OCI-LY7 (cell line): ENCODE measurements at regions not wholly inside any gene's neighbourhood (a gene's known extent, or its start where the extent isn't known, plus 50 kb on each side); places are given as distances from the start of the nearest gene placed in this dataset.

Experiments used
- BruUV-seq: library from RNA; stranded (reverse); fragments of 400-500 nt; replicated peaks from 2 replicates; lab custom pipeline; 2021; lab: Mats Ljungman, UMichigan
- CTCF ChIA-PET: fragments of 300-600 bp; sonication (Branson Sonifier 250); formaldehyde crosslinking; loops from one replicate; lab custom pipeline; 2022; ENCODE audit warnings: antibody characterized with exemption; ENCODE audit not compliant: unreplicated experiment; lab: Charles Lee
- POLR2A ChIA-PET: fragments of 300-600 bp; sonication (Branson Sonifier 250); formaldehyde crosslinking; loops from one replicate; lab custom pipeline; 2022; ENCODE audit warnings: antibody characterized with exemption; lab: Charles Lee
- DNase-seq: peaks from one replicate; pipeline ENCODE4 v3.0.0-alpha.2; 2015; ENCODE audit warnings: low spot score
- H2AFZ ChIP-seq: fragments of 200-600 bp; sonication (generic), shearing (Covaris generic); 2 replicates; pipeline ENCODE4 v1.6.1; 2014; ENCODE audit warnings: mild to moderate bottlenecking, antibody characterized with exemption, low read length, moderate library complexity
- H3K27ac ChIP-seq: fragments of 200-600 bp; sonication (generic); 2 replicates; pipeline ENCODE4 v1.5.1; 2014; ENCODE audit warnings: mixed run types, low read depth, mild to moderate bottlenecking, moderate library complexity, low read length, inconsistent platforms; ENCODE audit not compliant: poor library complexity, severe bottlenecking
- H3K36me3 ChIP-seq: fragments of 200-600 bp; sonication (generic); 2 replicates; pipeline ENCODE4 v1.6.1; 2014; ENCODE audit warnings: mild to moderate bottlenecking, antibody characterized with exemption, low read length, moderate library complexity, mixed read lengths; ENCODE audit not compliant: insufficient read depth
- H3K4me1 ChIP-seq: fragments of 200-600 bp; sonication (generic); 2 replicates; pipeline ENCODE4 v1.5.1; 2014; ENCODE audit warnings: mild to moderate bottlenecking, low read length; ENCODE audit not compliant: insufficient read depth, poor library complexity, severe bottlenecking
- H3K4me2 ChIP-seq: fragments of 200-600 bp; sonication (generic); 2 replicates; pipeline ENCODE4 v1.6.1; 2014; ENCODE audit warnings: mild to moderate bottlenecking, low read length
- H3K4me3 ChIP-seq: fragments of 200-600 bp; sonication (generic); 2 replicates; pipeline ENCODE4 v1.5.1; 2014; ENCODE audit warnings: mild to moderate bottlenecking, low read depth, low read length; ENCODE audit not compliant: poor library complexity, severe bottlenecking
- H3K79me2 ChIP-seq: fragments of 200-600 bp; sonication (generic); 2 replicates; pipeline ENCODE4 v1.6.1; 2016; ENCODE audit warnings: low read depth, mild to moderate bottlenecking, low read length, moderate library complexity, mixed read lengths; ENCODE audit not compliant: insufficient read depth
- H3K9me2 ChIP-seq: fragments of 200-600 bp; sonication (generic); 2 replicates; pipeline ENCODE4 v1.6.1; 2016; ENCODE audit warnings: mild to moderate bottlenecking, low read length, mixed read lengths; ENCODE audit not compliant: insufficient read depth
- H3K9me3 ChIP-seq: fragments of 200-600 bp; sonication (generic); 2 replicates; pipeline ENCODE4 v1.6.1; 2014; ENCODE audit warnings: mild to moderate bottlenecking, mixed run types, low read length, mixed read lengths
- H4K20me1 ChIP-seq: fragments of 200-600 bp; sonication (generic); 2 replicates; pipeline ENCODE4 v1.6.1; 2014; ENCODE audit warnings: mild to moderate bottlenecking, antibody characterized with exemption, low read length, moderate library complexity, mixed read lengths; ENCODE audit not compliant: insufficient read depth
- CTCF ChIP-seq: fragments of 200-600 bp; sonication (generic); conservative IDR thresholded peaks from 2 replicates; pipeline ENCODE4 v1.5.1; 2014; ENCODE audit warnings: mild to moderate bottlenecking, antibody characterized with exemption, low read length, moderate library complexity, mixed read lengths
- EZH2phosphoT487 ChIP-seq: fragments of 200-600 bp; sonication (generic); IDR thresholded peaks from 2 replicates; pipeline ENCODE4 v1.6.1; 2018; ENCODE audit warnings: low read depth, borderline replicate concordance, mild to moderate bottlenecking, mixed run types, antibody characterized with exemption, low read length, moderate library complexity, mixed read lengths
- intact Hi-C: fragments of 100-400 bp; cut with micrococcal nuclease; formaldehyde crosslinking; loops from one replicate; pipeline ENCODE4 v1.10.0; 2022; ENCODE audit not compliant: unreplicated experiment

GRCh38 chr7:42673951-42674350, 237.9 kb downstream of the C7orf25 start:
- H3K9me3 ChIP-seq: no peaks in the 10 kb centered on the region
- no peak overlapping the region for H3K4me3 ChIP-seq
- H3K4me2 ChIP-seq: no peak overlapping the region
- DNase-seq: no peak
- BruUV-seq: no TSS peak
- intact Hi-C loops: no loop called here
- H3K9me2 ChIP-seq: no peaks in the 10 kb centered on the region
- H2AFZ ChIP-seq: no peak overlapping the region
- no peaks in the 10 kb centered on the region for H3K4me1 ChIP-seq
- no peak overlapping the region for H3K27ac ChIP-seq
- no peaks in the 10 kb centered on the region for H4K20me1 ChIP-seq
- ChIA-PET CTCF (no interaction called here), POLR2A (interaction anchor here (0.6 kb wide), 1 partner anchor 289 kb away, joined by 5 read pairs; no protein-coding TSS in a partner anchor)
- H3K79me2 ChIP-seq: no peaks in the 10 kb centered on the region
- TF ChIP-seq EZH2phosphoT487 (no peak), CTCF (no peak)
- no peaks in the 10 kb centered on the region for H3K36me3 ChIP-seq

- Histone ChIP-seq H3K9me3 (no peaks in the 10 kb centered on the region), H3K9me2 (no peaks in the 10 kb centered on the region), H3K27ac (no peak overlapping the region), H3K36me3 (no peaks in the 10 kb centered on the region), H3K4me3 (no peak overlapping the region), H3K79me2 (no peaks in the 10 kb centered on the region), H3K4me1 (no peaks in the 10 kb centered on the region), H3K4me2 (no peak overlapping the region), H4K20me1 (no peaks in the 10 kb centered on the region), H2AFZ (no peak overlapping the region)
- ChIA-PET CTCF (no interaction called here), POLR2A (no interaction called here)
- no TSS peak for BruUV-seq
- intact Hi-C loops: no loop called here
- TF ChIP-seq CTCF (no peak), EZH2phosphoT487 (no peak)
- DNase-seq: no peak
These were observed 239.4 kb downstream of the C7orf25 start for GRCh38 chr7:42672339-42672999.

- Histone ChIP-seq H3K27ac (no peak overlapping the region), H3K9me2 (no peaks in the 10 kb centered on the region), H3K4me3 (no peak overlapping the region), H2AFZ (no peak overlapping the region), H3K36me3 (no peaks in the 10 kb centered on the region), H3K4me2 (no peak overlapping the region), H3K4me1 (no peaks in the 10 kb centered on the region), H3K79me2 (no peaks in the 10 kb centered on the region), H3K9me3 (no peaks in the 10 kb centered on the region; the same call in 1 of the 2 replicates), H4K20me1 (no peaks in the 10 kb centered on the region)
- POLR2A ChIA-PET: no interaction called here
- DNase-seq: no peak
- TF ChIP-seq EZH2phosphoT487: no peak
- no peak for TF ChIP-seq CTCF
- CTCF ChIA-PET: no interaction called here
- intact Hi-C loops: no loop called here
- BruUV-seq: no TSS peak
These were observed 240.2 kb downstream of the C7orf25 start for GRCh38 chr7:42671627-42672026.
